OCI-LY3 (cell line): ENCODE measurements at regions not wholly inside any gene's neighbourhood (a gene's known extent, or its start where the extent isn't known, plus 50 kb on each side); places are given as distances from the start of the nearest gene placed in this dataset.

ENCODE experiments used
- CTCF ChIP-seq: fragments of 200-600, 300-600 bp; sonication (generic); IDR thresholded peaks from 2 replicates; pipeline ENCODE4 v1.5.1; 2014; ENCODE audit warnings: antibody characterized with exemption, low read length, low read depth
- EZH2phosphoT487 ChIP-seq: fragments of 200-600 bp; shearing (Covaris generic); IDR thresholded peaks from 2 replicates; pipeline ENCODE4 v1.6.1; 2018; ENCODE audit warnings: antibody characterized with exemption, mixed run types, low read depth

- TF ChIP-seq CTCF (no peak), EZH2phosphoT487 (no peak)
Measured at GRCh38 chr5:9919306-9920030, 289.3 kb upstream of the TAS2R1 start.
